NCI-H128 (cell line): ENCODE measurements at regions not wholly inside any gene's neighbourhood (a gene's known extent, or its start where the extent isn't known, plus 50 kb on each side); places are given as distances from the start of the nearest gene placed in this dataset.

Experiments
- DNase-seq: peaks from one replicate; lab custom pipeline; 2025; ENCODE audit not compliant: unreplicated experiment; lab: John Stamatoyannopoulos, UW

GRCh38 chr16:6165330-6165979, 1067.9 kb upstream of the EEF2KMT start:
- DNase-seq: no peak

DNA sequence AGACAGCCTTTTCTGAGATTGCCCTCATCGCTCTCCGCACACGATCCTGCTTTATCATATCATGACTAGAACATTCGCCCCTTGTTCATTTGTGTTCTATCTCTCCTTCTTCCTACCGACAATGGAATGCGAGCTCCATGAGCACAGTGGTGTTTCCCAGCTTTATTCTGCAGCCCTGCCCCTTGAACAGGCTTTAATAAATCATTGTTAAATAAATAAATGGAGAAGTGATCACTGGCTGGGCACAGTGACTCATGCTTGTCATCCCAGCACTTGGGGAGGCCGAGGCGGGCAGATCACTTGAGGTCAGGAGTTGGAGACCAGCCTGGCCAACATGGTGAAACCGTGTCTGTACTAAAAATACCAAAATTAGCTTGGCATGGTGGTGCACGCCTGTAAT, 1063.3 kb upstream of the EEF2KMT start:
- no peak for DNase-seq

DNA sequence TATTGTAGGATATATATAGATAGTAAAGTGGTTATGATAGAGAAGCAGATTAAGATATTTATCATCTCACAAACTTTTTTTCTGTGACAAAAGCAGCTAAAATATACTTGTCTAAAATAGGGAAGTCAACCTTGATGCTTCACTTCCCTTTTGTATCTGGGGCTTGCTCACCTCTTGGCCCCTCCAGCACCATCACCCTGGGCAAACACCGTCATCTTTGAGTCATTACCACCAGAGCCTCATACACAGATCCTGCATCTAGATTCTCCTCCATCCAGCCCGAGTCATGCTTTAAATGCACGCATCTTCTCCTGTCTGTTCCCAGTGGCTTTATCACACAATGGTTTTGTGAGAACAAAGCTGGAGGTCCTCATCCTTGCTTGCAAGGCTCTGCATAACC, 1062.7 kb upstream of the EEF2KMT start:
- DNase-seq: no peak

DNA sequence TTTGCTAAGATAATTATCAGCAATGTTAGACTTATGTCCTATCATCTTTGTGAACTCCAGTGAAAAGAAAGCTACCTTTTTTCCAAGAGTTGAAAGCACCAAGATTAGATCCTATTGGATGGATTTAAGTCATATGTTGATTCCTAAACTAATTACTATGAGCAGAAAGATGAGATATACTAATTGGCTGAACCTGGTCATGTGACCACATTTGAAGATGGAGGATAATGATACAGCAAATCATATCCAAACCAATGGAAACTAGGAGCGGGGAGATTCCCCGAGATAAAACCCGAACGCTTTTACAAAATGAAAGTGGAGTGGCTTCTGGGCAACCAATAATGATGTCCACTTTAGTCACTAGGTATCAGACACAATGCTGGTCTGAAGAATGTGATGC, 1060.2 kb upstream of the EEF2KMT start:
- DNase-seq: no peak

- no peak for DNase-seq
Measured at GRCh38 chr16:6155271-6155670, 1057.7 kb upstream of the EEF2KMT start.

DNA sequence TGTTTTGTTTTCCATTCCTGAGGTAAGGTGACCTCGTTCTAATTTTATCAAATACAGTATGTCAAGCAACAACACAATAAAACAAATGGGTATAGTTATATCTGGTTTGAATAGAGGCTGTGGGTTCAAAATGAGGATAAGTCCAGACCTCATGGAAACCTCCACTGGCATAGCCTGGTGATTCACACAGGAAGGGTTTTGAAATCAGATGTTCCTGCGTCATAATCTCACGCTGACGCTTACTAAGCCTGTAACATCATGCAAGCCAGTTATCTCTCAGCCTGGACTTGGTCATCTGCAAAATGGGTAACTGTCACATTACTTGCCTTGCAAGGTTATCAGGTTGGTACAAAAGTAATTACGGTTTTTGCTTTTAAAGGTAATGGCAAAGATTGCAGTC, 1056.3 kb upstream of the EEF2KMT start:
- no peak for DNase-seq

DNA sequence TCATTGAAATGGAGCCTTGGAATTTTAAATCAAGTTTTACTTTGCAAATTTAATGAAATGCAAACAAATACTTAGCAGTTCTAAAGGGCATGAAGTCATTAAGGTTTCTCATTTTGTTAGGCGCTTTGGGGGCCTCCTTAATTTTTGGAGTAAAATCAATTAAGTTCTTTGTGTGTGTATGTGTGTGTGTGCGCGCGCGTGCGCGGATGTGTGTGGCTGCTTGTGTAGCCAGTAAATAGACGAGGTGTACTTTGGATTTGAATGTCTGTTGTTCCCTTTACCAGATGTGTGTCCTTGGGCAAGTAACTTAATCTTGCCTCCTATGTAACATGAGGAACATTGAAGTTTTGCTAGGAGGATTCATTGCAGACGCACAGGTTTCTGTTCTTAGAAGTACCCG, 1051.4 kb upstream of the EEF2KMT start:
- DNase-seq: no peak

GRCh38 chr16:6148361-6148760, 1050.8 kb upstream of the EEF2KMT start:
- DNase-seq: no peak

DNA sequence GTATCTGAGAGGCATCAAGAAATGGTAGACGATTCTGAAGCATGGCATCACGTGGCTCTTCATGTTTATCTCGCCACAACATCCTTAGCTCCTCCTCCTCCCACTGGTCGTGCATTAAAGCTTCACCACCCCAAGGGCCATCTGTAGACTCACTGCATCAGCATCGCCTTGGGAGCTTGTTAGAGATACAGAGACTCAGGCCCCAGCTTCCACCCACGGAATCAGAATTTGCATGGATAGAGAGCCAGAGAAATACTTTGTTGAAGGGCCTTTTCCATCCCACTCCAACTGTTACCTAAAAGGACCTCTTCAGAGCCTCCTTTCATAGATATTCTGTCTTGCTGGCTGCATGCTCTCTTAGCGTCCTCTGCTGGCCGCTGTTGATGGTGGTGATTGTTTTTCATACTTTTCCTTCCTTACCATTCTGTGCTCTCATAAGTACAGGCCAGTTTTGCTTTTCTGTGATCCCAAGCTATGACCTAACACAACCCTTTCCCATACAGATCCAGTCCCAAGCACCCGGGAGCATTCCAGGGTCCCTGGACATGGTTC, 1049.4 kb upstream of the EEF2KMT start:
- DNase-seq: no peak

GRCh38 chr16:6146356-6146755, 1048.8 kb upstream of the EEF2KMT start:
- no peak for DNase-seq

GRCh38 chr16:6144463-6144862, 1046.9 kb upstream of the EEF2KMT start:
- no peak for DNase-seq

DNA sequence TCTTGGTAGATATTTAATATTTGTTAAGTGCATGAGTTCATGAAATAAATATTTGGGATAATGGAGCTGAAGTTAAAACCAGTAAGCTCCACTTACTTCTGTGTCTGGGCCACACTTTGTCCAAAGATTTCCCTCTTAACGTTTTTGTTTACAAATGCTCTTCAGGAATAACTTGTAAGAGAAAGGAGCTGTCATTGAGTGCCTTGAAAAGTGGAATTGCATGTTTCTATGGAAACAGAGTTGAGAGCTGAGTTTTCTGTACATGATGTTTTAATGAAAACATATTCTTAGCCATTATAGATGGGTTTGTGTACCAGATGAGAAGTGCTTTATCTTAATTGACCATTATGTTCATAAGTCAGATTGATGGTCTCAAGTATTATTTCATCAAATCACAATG, 1045.4 kb upstream of the EEF2KMT start:
- no peak for DNase-seq

GRCh38 chr16:6133009-6133557, 1035.5 kb upstream of the EEF2KMT start:
- DNase-seq: no peak

DNA sequence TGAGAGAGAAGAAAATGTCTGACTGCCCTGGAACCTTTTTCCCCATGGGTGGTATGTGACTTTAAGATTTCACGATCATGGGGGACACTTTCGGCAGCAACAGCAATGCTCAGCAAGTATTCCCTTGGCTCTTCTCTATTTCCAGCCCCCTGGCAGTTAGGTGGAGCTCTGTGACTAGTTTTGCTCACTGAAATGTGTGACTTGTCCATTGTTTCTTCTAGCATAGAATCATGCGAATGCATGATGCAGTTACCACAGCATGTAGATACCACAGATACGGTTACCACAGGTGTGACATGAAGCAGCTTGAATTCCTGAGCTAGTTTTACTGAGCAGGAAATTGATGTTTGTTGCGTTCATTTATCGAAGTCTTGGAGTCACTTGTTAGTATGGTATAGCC, 1034.5 kb upstream of the EEF2KMT start:
- DNase-seq: no peak

- DNase-seq: no peak
Measured at GRCh38 chr16:6131526-6132050, 1034.0 kb upstream of the EEF2KMT start.

DNA sequence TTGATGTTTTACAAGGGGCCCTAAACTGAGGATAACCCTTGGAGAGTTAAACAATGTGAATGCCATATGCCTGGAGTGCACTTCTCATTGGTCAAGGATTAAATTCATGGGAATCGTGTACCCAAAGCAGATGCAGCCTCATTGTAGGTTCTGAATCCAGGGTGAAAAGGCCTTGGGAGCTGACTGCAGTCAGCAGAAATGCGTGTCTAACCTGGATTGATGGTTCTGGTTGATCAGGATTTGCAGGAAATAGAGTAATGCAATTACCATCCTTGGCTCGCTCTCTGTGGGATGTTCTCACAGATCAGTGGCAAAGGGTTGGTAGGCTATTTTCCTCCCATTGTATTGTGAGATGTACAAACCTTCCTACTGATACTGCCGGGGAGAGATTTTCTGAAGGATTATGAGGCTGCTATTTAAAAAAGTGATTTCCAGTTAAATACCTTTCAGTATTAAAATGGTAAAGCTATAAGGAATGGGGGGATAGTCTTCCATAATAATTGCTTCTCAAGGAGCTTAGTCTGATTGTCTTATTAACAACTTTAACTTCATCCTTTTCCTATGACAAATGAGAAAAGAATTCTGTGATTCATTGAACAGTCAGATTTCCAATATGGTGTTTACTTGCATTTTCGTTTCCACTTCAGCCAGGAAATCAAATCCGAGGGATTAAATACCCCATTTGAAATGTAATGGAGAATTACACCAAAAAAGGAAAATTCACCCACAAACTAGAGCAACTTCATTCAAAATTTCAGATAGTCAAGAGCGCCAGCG, 1028.1 kb upstream of the EEF2KMT start:
- DNase-seq: no peak

- DNase-seq: no peak
Measured at GRCh38 chr16:6124136-6124535, 1026.5 kb upstream of the EEF2KMT start.

DNA sequence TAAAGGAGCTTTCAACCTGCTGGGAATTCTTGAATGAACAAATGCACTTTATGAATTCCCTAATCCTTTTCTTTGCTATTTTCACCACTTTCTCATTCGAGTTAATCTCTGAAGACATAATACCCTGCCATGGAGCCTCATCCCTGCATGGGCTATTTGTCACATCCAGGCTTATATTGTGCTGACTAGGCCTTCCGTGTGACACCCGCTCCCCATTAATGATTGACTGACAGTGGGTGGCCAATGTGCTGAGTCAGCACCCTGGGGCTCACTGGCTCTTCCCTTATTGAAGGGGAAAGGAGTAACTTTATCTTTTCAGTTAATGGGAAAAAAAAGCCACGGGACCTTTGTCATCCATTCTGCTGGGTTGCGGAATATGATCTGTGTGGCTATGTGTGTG, 1024.8 kb upstream of the EEF2KMT start:
- no peak for DNase-seq

GRCh38 chr16:6114691-6115090, 1017.1 kb upstream of the EEF2KMT start:
- DNase-seq: no peak

- DNase-seq: no peak
Measured at GRCh38 chr16:6113749-6114148, 1016.2 kb upstream of the EEF2KMT start.

GRCh38 chr16:6112700-6113099, 1015.1 kb upstream of the EEF2KMT start:
- no peak for DNase-seq

- DNase-seq: no peak
Measured at GRCh38 chr16:6111390-6111789, 1013.8 kb upstream of the EEF2KMT start.
